ENCODE measurements at regions not wholly inside any gene's neighbourhood (a gene's known extent, or its start where the extent isn't known, plus 50 kb on each side); places are given as distances from the start of the nearest gene placed in this dataset.
"Not testable (repeated sequence)": the region's sequence is repeated elsewhere in the genome, so short reads cannot be mapped to it uniquely, and the experiment has no call there.

DNA sequence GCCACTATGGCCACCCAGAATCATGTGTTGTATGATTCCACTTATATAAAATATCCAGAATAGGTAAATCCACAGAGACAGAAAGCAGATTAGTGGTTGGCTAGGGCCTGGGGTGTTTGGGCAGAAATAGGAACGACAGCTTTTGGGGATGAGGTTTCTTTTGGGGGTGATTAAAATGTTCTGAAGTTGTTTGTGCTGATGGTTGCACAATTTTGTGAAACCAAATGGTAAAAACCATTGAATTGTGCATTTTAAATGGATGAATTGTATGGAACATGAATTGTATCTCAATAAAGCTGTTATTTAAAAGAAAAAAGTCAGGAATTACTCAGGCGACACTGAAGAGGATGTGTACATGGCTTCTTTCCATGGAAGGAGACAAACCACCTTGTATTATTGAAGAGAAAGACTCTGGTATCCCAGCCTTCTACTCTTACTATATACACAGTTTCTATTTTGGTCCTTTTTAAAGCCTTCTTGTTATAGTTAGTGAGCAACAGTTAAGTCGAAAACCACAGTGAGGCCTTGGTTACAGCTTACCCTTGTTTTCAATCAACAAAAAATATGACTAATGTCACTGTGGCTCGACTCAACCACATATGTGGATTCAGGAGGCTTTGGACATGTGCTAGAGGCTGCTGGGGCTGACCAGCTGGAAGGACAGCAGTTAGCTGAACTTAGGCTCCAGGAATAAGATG lies 57.1 kb upstream of the KMT2E start:
- no peak for DNase-seq

DNA sequence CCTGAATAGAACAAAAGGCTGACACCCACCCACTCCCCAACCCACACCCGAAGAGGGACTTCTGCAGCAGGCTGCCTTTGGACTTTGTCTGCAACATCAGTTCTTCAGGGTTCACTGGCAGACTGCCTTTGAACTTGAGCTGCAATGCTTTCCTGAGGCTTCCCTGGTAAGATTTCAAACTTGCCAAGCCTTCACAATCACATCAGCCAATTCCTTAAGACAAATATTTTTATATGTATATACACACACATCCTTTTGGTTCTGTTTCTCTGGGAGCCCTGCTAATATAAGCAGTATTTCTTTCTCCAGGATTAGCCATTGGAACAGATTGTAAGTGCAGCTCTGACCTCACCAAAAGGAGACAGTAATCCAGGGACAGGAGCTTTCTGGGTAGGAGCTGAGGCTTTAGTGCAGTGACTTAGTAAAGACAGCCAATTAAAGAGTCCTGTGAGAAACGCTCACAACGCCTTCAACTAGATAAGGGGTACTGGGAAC lies 55.6 kb upstream of the KMT2E start:
- peak; percentile 91 for DNase-seq

GRCh38 chr7:104959483-104959882 lies 54.5 kb upstream of the KMT2E start:
- not testable (repeated sequence) for DNase-seq

- DNase-seq = no peak
Observed at GRCh38 chr7:104960741-104961448, 53.1 kb upstream of the KMT2E start.

- no peak for DNase-seq
Observed at GRCh38 chr7:104961821-104962220, 52.2 kb upstream of the KMT2E start.

GRCh38 chr7:104962781-104963180 lies 51.2 kb upstream of the KMT2E start:
- no peak for DNase-seq

- peak; percentile 59 for DNase-seq
Observed at GRCh38 chr7:104963378-104963990, 50.5 kb upstream of the KMT2E start.

DNA sequence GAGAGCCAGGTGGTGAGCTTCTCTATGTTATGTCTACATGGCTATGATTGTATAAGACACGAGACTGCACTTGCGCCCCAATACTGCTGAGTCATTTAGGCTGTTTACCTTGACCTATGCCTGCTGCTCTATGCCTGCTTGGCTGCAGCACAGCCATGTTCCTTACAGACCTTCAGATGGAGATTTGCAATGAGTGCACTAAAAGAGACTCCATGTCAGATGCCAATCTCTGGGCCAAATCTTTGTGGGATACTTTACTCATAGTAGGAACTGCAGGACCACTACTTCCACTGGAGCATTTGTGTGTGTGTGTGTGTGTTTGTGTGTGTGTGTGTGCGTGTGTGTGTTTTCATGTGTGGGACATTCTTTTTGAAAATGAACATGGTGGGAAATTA lies 50.0 kb upstream of the KMT2E start:
- peak; percentile 31 for DNase-seq
